ENCODE measurements at regions not wholly inside any gene's neighbourhood (a gene's known extent, or its start where the extent isn't known, plus 50 kb on each side); places are given as distances from the start of the nearest gene placed in this dataset.

DNA sequence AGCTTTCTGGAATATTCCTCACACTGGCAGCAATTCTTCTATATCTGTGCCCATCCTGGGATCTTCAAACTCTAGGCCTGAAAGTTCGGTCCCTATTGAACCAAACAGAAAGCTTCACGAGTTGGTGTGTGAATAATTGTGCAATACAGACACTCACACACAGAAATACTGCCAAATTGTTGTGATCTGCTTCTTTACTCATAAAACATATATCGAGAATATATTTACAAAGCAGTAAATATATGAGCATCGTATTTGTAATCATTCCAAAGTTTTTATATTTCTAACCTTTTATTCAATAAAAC, 56.6 kb upstream of the BEX4 start:
- DNase-seq (ENCODE audit: low spot score) (no peak), ATAC-seq (ENCODE audit: insufficient number of reproducible peaks, low FRiP score, low read depth) (no peak)
- no peak overlapping the region for H3K4me3 ChIP-seq
- no peaks in the 10 kb centered on the region for H3K36me3 ChIP-seq
- no peaks in the 10 kb centered on the region for H3K4me1 ChIP-seq (ENCODE audit: control insufficient read depth in 1 of 2, low read depth in 2 of 2)
- TF ChIP-seq, protein P1, sequence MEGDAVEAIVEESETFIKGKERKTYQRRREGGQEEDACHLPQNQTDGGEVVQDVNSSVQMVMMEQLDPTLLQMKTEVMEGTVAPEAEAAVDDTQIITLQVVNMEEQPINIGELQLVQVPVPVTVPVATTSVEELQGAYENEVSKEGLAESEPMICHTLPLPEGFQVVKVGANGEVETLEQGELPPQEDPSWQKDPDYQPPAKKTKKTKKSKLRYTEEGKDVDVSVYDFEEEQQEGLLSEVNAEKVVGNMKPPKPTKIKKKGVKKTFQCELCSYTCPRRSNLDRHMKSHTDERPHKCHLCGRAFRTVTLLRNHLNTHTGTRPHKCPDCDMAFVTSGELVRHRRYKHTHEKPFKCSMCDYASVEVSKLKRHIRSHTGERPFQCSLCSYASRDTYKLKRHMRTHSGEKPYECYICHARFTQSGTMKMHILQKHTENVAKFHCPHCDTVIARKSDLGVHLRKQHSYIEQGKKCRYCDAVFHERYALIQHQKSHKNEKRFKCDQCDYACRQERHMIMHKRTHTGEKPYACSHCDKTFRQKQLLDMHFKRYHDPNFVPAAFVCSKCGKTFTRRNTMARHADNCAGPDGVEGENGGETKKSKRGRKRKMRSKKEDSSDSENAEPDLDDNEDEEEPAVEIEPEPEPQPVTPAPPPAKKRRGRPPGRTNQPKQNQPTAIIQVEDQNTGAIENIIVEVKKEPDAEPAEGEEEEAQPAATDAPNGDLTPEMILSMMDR (IDR thresholded peaks at IDR 0.05), result no peak
- no peak overlapping the region for H3K27ac ChIP-seq
- H3K27me3 ChIP-seq (replicated peaks; ENCODE audit: insufficient read depth), result no peaks in the 10 kb centered on the region
- no peaks in the 10 kb centered on the region for H3K9me3 ChIP-seq

DNA sequence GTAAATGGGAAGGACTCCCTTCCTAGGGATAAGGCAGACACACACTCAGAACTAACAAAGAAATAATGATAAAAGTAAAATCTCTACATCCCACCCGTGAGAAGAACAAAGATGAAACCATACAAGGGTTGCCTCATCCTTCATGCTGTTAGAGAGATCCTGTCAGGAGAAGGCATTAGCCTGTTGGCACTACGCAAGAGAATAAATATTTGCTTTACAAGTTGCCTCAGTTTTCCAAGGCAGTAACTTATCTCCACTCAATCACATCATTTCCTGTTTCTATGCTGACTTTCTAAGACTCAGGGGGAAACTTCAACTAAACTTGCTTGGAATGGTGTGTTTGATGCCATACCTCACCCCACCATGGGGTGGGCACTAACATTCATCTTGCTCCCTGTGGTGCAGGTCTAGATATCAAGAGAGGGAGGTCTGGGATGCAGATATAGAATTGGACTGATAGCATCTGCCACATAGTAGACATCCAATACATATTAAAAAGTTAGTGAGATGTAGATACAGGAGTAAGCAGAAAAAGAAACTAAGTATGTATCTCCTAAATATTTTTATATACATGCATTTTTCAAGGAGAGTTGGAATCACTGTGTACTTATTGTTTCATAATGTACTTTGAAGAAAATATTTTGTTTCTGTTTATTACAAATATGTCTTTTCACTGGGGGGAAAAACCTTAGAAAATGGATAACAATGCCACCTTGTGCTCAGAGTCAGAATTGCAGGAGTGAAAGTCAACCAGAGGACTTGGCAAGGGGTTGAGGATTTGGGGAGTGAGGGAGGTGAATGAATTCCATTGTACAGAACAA, 57.2 kb upstream of the BEX4 start:
- H3K4me3 ChIP-seq, result no peak overlapping the region
- H3K27ac ChIP-seq, result no peak overlapping the region
- no peaks in the 10 kb centered on the region for H3K27me3 ChIP-seq (replicated peaks; ENCODE audit: insufficient read depth)
- TF ChIP-seq, protein P1 (IDR thresholded peaks at IDR 0.05), result peak; percentile 44
- DNase-seq (ENCODE audit: low spot score) (no peak), ATAC-seq (ENCODE audit: insufficient number of reproducible peaks, low FRiP score, low read depth) (no peak)
- H3K9me3 ChIP-seq, result no peaks in the 10 kb centered on the region
- H3K4me1 ChIP-seq (ENCODE audit: control insufficient read depth in 1 of 2, low read depth in 2 of 2), result no peaks in the 10 kb centered on the region
- H3K36me3 ChIP-seq, result no peaks in the 10 kb centered on the region

DNA sequence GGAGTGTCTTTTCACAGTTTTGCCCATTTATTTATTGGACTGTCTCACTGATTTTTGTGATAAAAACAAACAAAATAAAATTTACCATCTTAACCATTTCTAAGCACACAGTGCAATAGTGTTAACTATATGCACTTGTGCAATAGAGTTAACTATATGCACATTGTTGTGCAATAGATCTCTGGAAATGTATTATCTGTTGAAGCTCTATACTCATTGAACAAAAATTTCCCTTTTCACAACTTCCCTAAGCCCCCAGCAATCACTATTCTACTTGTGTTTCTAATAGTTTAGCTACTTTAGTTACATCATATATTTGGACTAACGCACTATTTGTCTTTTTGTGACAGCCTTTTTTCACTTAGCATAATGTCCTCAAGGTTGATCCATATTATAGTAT, 59.7 kb upstream of the BEX4 start:
- TF ChIP-seq, protein P1 (IDR thresholded peaks at IDR 0.05), result no peak
- Histone ChIP-seq H3K9me3 (no peaks in the 10 kb centered on the region), H3K4me3 (no peak overlapping the region), H3K27me3 (replicated peaks; ENCODE audit: insufficient read depth) (no peaks in the 10 kb centered on the region), H3K36me3 (no peaks in the 10 kb centered on the region), H3K27ac (no peak overlapping the region), H3K4me1 (ENCODE audit: control insufficient read depth in 1 of 2, low read depth in 2 of 2) (peaks cover 0 to 5% of the 10 kb centered on the region in 2 donors)
- DNase-seq (ENCODE audit: low spot score) (no peak), ATAC-seq (ENCODE audit: insufficient number of reproducible peaks, low FRiP score, low read depth) (no peak)

DNA sequence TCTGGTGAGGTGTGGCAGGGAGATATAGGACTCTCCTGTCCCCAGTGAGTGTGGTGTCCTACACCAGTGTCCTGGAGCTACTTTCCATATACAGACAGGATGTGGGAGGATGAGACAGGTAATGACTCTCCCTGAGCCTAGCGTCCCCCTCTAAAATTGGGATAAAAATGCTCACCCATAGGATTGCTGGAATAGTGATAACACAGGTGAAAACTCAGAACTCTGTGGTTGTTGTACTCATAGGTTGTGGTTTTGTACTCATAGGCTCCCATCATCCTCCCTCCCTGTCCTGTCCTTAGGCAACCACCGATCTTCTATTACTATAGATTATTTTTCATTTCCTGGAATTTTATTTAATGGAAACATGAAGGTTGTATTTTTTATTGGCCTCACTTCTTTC, 60.7 kb upstream of the NXF3 start:
- DNase-seq (ENCODE audit: low spot score) (no peak), ATAC-seq (ENCODE audit: insufficient number of reproducible peaks, low FRiP score, low read depth) (no peak)
- Histone ChIP-seq H3K9me3 (no peaks in the 10 kb centered on the region), H3K4me1 (ENCODE audit: control insufficient read depth in 1 of 2, low read depth in 2 of 2) (peaks cover 0 to 5% of the 10 kb centered on the region in 2 donors), H3K4me3 (no peak overlapping the region), H3K36me3 (no peaks in the 10 kb centered on the region), H3K27me3 (replicated peaks; ENCODE audit: insufficient read depth) (no peaks in the 10 kb centered on the region), H3K27ac (no peak overlapping the region)
- TF ChIP-seq, protein P1 (IDR thresholded peaks at IDR 0.05), result no peak

DNA sequence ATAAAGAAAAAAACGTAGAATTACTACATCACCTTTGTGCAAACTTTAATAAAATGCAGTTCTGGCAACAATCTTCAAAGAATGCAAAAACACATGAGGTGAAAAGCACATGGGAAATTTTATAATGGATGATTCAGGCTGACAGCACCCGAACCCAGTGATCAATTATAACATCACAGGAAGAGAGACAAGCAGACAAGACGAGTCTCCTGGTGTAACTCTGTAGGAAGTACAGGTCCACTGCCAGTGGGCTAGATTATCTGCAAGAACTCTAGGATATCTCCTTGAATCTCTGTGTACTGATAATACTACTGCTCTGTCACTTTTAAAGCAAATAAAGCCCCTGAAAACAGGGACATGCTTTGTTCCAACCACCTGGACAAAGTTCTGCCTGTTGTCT, 58.9 kb upstream of the NXF3 start:
- no peak for DNase-seq (ENCODE audit: low spot score)
- TF ChIP-seq, protein P1 (IDR thresholded peaks at IDR 0.05), result no peak
- H3K9me3 ChIP-seq, result no peaks in the 10 kb centered on the region
- ATAC-seq (ENCODE audit: insufficient number of reproducible peaks, low FRiP score, low read depth), result no peak
- no peak overlapping the region for H3K27ac ChIP-seq
- H3K4me3 ChIP-seq, result no peak overlapping the region
- peaks cover 0 to 5% of the 10 kb centered on the region in 2 donors for H3K4me1 ChIP-seq (ENCODE audit: control insufficient read depth in 1 of 2, low read depth in 2 of 2)
- H3K27me3 ChIP-seq (replicated peaks; ENCODE audit: insufficient read depth), result no peaks in the 10 kb centered on the region
- no peaks in the 10 kb centered on the region for H3K36me3 ChIP-seq
